MM.1S (cell line): ENCODE measurements at regions not wholly inside any gene's neighbourhood (a gene's known extent, or its start where the extent isn't known, plus 50 kb on each side); places are given as distances from the start of the nearest gene placed in this dataset.

Experiments
- DNase-seq: peaks from one replicate; pipeline ENCODE4 v3.0.0-alpha.2; 2015
- H2AFZ ChIP-seq: fragments of 300-600 bp; sonication (generic); 2 replicates; pipeline ENCODE4 v1.6.0; 2016; ENCODE audit warnings: antibody characterized with exemption, low read length
- H3F3A ChIP-seq: fragments of 300-600 bp; sonication (generic); 2 replicates; pipeline ENCODE4 v1.6.1; 2016; ENCODE audit warnings: mild to moderate bottlenecking, antibody characterized with exemption, low read length, moderate library complexity, mixed read lengths; ENCODE audit not compliant: insufficient read depth
- H3K27ac ChIP-seq: fragments of 300-600 bp; sonication (generic); 2 replicates; pipeline ENCODE4 v1.5.1; 2016; ENCODE audit warnings: mild to moderate bottlenecking, low read length
- H3K27me3 ChIP-seq: fragments of 300-600 bp; sonication (generic); replicated peaks from 2 replicates; pipeline ENCODE4 v1.6.0; 2016; ENCODE audit warnings: low read length; ENCODE audit not compliant: insufficient read depth
- H3K36me3 ChIP-seq: fragments of 300-600 bp; sonication (generic); replicated peaks from 2 replicates; pipeline ENCODE4 v1.6.1; 2016; ENCODE audit warnings: mild to moderate bottlenecking, low read length, mixed read lengths; ENCODE audit not compliant: insufficient read depth
- H3K4me1 ChIP-seq: fragments of 300-600 bp; sonication (generic); 2 replicates; pipeline ENCODE4 v1.6.1; 2016; ENCODE audit warnings: low read length, mixed read lengths
- H3K4me2 ChIP-seq: fragments of 300-600 bp; sonication (generic); 2 replicates; pipeline ENCODE4 v1.6.0; 2016; ENCODE audit warnings: low read depth, low read length
- H3K4me3 ChIP-seq: fragments of 300-600 bp; sonication (generic); 2 replicates; pipeline ENCODE4 v1.5.1; 2016; ENCODE audit warnings: low read length, mixed read lengths
- H3K79me2 ChIP-seq: fragments of 300-600 bp; sonication (generic); 2 replicates; pipeline ENCODE4 v1.6.1; 2016; ENCODE audit warnings: mixed run types, low read length, mixed read lengths
- H3K9ac ChIP-seq: fragments of 300-600 bp; sonication (generic); 2 replicates; pipeline ENCODE4 v1.6.1; 2016; ENCODE audit warnings: low read length, mixed read lengths
- H3K9me2 ChIP-seq: fragments of 300-600 bp; sonication (generic); replicated peaks from 2 replicates; pipeline ENCODE4 v1.6.1; 2016; ENCODE audit warnings: mild to moderate bottlenecking, low read length, mixed read lengths; ENCODE audit not compliant: insufficient read depth
- H3K9me3 ChIP-seq: fragments of 300-600 bp; sonication (generic); replicated peaks from 2 replicates; pipeline ENCODE4 v1.6.1; 2016; ENCODE audit warnings: mild to moderate bottlenecking, low read length, mixed read lengths; ENCODE audit not compliant: insufficient read depth
- H4K20me1 ChIP-seq: fragments of 300-600 bp; sonication (generic); 2 replicates; pipeline ENCODE4 v1.6.1; 2016; ENCODE audit warnings: mild to moderate bottlenecking, low read length, moderate library complexity, mixed read lengths; ENCODE audit not compliant: insufficient read depth
- CTCF ChIP-seq: fragments of 300-600 bp; sonication (generic); IDR thresholded peaks from 2 replicates; pipeline ENCODE4 v1.5.1; 2016; ENCODE audit warnings: antibody characterized with exemption, low read length, mixed read lengths
- EZH2 ChIP-seq: fragments of 300-600 bp; sonication (generic); optimal IDR thresholded peaks from 2 replicates; pipeline ENCODE3; 2017; ENCODE audit warnings: low read depth, mild to moderate bottlenecking, antibody characterized with exemption, low read length, mixed read lengths
- EZH2phosphoT487 ChIP-seq: fragments of 300-600 bp; sonication (generic); IDR thresholded peaks from 2 replicates; pipeline ENCODE4 v1.6.1; 2018; ENCODE audit warnings: antibody characterized with exemption, low read length

GRCh38 chr20:24395151-24395550 lies 74.3 kb upstream of the SYNDIG1 start:
- H3K9me2 ChIP-seq, result no peaks in the 10 kb centered on the region
- H4K20me1 ChIP-seq, result no peaks in the 10 kb centered on the region
- no peak overlapping the region for H3K4me2 ChIP-seq
- no peaks in the 10 kb centered on the region for H3K9me3 ChIP-seq
- no peaks in the 10 kb centered on the region for H3F3A ChIP-seq
- no peaks in the 10 kb centered on the region for H3K27me3 ChIP-seq
- no peak overlapping the region for H2AFZ ChIP-seq
- TF ChIP-seq CTCF (no peak), EZH2phosphoT487 (no peak), EZH2 (no peak)
- H3K27ac ChIP-seq, result no peak overlapping the region
- H3K4me3 ChIP-seq, result no peak overlapping the region
- H3K9ac ChIP-seq, result no peak overlapping the region
- H3K4me1 ChIP-seq, result no peaks in the 10 kb centered on the region
- no peak for DNase-seq
- H3K36me3 ChIP-seq, result no peaks in the 10 kb centered on the region
- H3K79me2 ChIP-seq, result no peaks in the 10 kb centered on the region

- no peaks in the 10 kb centered on the region for H3K4me1 ChIP-seq
- H3K4me2 ChIP-seq, result no peak overlapping the region
- no peaks in the 10 kb centered on the region for H3K9me3 ChIP-seq
- DNase-seq, result no peak
- H3F3A ChIP-seq, result no peaks in the 10 kb centered on the region
- no peaks in the 10 kb centered on the region for H3K79me2 ChIP-seq
- H3K27ac ChIP-seq, result no peak overlapping the region
- no peaks in the 10 kb centered on the region for H3K9me2 ChIP-seq
- TF ChIP-seq EZH2 (no peak), EZH2phosphoT487 (no peak), CTCF (no peak)
- H3K36me3 ChIP-seq, result no peaks in the 10 kb centered on the region
- no peak overlapping the region for H3K9ac ChIP-seq
- no peak overlapping the region for H3K4me3 ChIP-seq
- H4K20me1 ChIP-seq, result no peaks in the 10 kb centered on the region
- no peak overlapping the region for H2AFZ ChIP-seq
- no peaks in the 10 kb centered on the region for H3K27me3 ChIP-seq
Measured at GRCh38 chr20:24393903-24394302, 75.5 kb upstream of the SYNDIG1 start.

GRCh38 chr20:24392612-24393011 lies 76.8 kb upstream of the SYNDIG1 start:
- no peaks in the 10 kb centered on the region for H3K9me3 ChIP-seq
- no peak overlapping the region for H3K4me2 ChIP-seq
- no peaks in the 10 kb centered on the region for H3K79me2 ChIP-seq
- H3F3A ChIP-seq, result no peaks in the 10 kb centered on the region
- no peak for DNase-seq
- no peaks in the 10 kb centered on the region for H3K9me2 ChIP-seq
- H4K20me1 ChIP-seq, result no peaks in the 10 kb centered on the region
- no peak overlapping the region for H3K4me3 ChIP-seq
- H3K36me3 ChIP-seq, result no peaks in the 10 kb centered on the region
- no peak for TF ChIP-seq EZH2
- no peak for TF ChIP-seq CTCF
- TF ChIP-seq EZH2phosphoT487, result no peak
- H3K9ac ChIP-seq, result no peak overlapping the region
- no peak overlapping the region for H2AFZ ChIP-seq
- H3K27ac ChIP-seq, result no peak overlapping the region
- H3K27me3 ChIP-seq, result no peaks in the 10 kb centered on the region
- H3K4me1 ChIP-seq, result no peaks in the 10 kb centered on the region
